Testis (tissue), 2 donors: ENCODE measurements at regions not wholly inside any gene's neighbourhood (a gene's known extent, or its start where the extent isn't known, plus 50 kb on each side); places are given as distances from the start of the nearest gene placed in this dataset.

Experiments
- DNase-seq: peaks from one replicate; pipeline ENCODE4 v3.0.0-alpha.2; 2019
- H3K27ac ChIP-seq, 2 donors: fragments of 200-600 bp; sonication (generic); one replicate each; pipeline ENCODE4 v1.5.1; 2019
- H3K27me3 ChIP-seq: fragments of 200-600 bp; sonication (generic); one replicate; pipeline ENCODE4 v1.5.1; 2019
- H3K36me3 ChIP-seq: fragments of 200-600 bp; sonication (generic); one replicate; pipeline ENCODE4 v1.5.1; 2017; ENCODE audit warnings: low read depth; ENCODE audit errors: missing control alignments
- H3K4me1 ChIP-seq: fragments of 200-600 bp; sonication (generic); one replicate; pipeline ENCODE4 v1.5.1; 2019
- H3K4me3 ChIP-seq, 2 donors: fragments of 200-600 bp; sonication (generic); one replicate each; pipeline ENCODE4 v1.5.1; 2017 to 2019
- H3K9me3 ChIP-seq: fragments of 200-600 bp; sonication (generic); one replicate; pipeline ENCODE4 v1.5.1; 2017
- CTCF ChIP-seq, 3 experiments: fragments of 450-650 bp in 2 of 3; fragments of 200-600 bp in 1 of 3; sonication (generic) in 1 of 3; IDR thresholded peaks; one replicate each; pipeline ENCODE4 v1.5.1; 2016 to 2019; ENCODE audit warnings: antibody characterized with exemption in 3 of 3, mild to moderate bottlenecking in 2 of 3, moderate library complexity in 1 of 3
- POLR2A ChIP-seq: fragments of 450-650 bp; IDR thresholded peaks from one replicate; pipeline ENCODE4 v1.6.1; 2017; ENCODE audit warnings: antibody characterized with exemption, mild to moderate bottlenecking, moderate library complexity
- WGBS, 2 donors: methylation state at CpG; one replicate each; pipeline ENCODE4 v1.1.5; 2018; 5-methylcytosine and 5-hydroxymethylcytosine counted together
- intact Hi-C: fragments of 100-400 bp; cut with DNase I; formaldehyde crosslinking; loops from one replicate; pipeline ENCODE4 v1.15.1; 2023; ENCODE audit warnings: low total_unique reads

GRCh38 chr11:23990346-23991164 lies 506.3 kb upstream of the LUZP2 start:
- 80 to 94% methylated on average over 2 of the region's 2 CpGs for WGBS, 2 donors
- no peak overlapping the region for H3K27ac ChIP-seq
- H3K36me3 ChIP-seq, result no peaks in the 10 kb centered on the region
- no peak overlapping the region for H3K4me3 ChIP-seq
- no peak for DNase-seq
- no peaks in the 10 kb centered on the region for H3K4me1 ChIP-seq
- no peaks in the 10 kb centered on the region for H3K27me3 ChIP-seq
- TF ChIP-seq CTCF (IDR thresholded peaks at IDR 0.05) (no peak), POLR2A (no peak)
- H3K9me3 ChIP-seq, result no peaks in the 10 kb centered on the region
- intact Hi-C loops, result no loop called here

DNA sequence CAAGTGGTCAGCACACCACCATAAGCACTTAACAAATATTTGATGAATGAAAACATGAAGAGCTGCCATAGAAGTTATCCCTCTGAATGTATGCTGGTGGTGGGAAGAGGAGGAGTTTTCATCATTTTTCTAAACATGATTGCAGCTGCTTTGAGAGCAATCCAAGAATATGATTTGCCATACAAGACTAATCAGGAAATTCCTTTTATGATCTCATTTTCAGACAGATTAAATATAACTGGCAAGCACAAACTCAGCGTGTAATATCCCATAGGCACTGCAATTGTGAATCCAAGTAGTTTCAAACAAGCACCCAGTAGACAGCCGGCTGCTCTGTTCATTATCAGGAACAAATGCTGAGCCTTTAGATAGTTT lies 505.7 kb upstream of the LUZP2 start:
- intact Hi-C loops, result no loop called here
- Histone ChIP-seq H3K27me3 (no peaks in the 10 kb centered on the region), H3K36me3 (no peaks in the 10 kb centered on the region), H3K27ac (no peak overlapping the region), H3K9me3 (no peaks in the 10 kb centered on the region), H3K4me1 (no peaks in the 10 kb centered on the region), H3K4me3 (no peak overlapping the region)
- no peak for DNase-seq
- TF ChIP-seq POLR2A, result no peak
- TF ChIP-seq CTCF (IDR thresholded peaks at IDR 0.05), result no peak
- 60% methylated on average over 2 of the region's 2 CpGs for WGBS, 2 donors

GRCh38 chr11:23995891-23996290 lies 501.0 kb upstream of the LUZP2 start:
- Histone ChIP-seq H3K27me3 (no peaks in the 10 kb centered on the region), H3K4me3 (no peak overlapping the region), H3K9me3 (no peaks in the 10 kb centered on the region), H3K4me1 (no peaks in the 10 kb centered on the region), H3K36me3 (no peaks in the 10 kb centered on the region), H3K27ac (no peak overlapping the region)
- DNase-seq, result no peak
- TF ChIP-seq POLR2A (no peak), CTCF (IDR thresholded peaks at IDR 0.05) (no peak)
- intact Hi-C loops, result no loop called here

DNA sequence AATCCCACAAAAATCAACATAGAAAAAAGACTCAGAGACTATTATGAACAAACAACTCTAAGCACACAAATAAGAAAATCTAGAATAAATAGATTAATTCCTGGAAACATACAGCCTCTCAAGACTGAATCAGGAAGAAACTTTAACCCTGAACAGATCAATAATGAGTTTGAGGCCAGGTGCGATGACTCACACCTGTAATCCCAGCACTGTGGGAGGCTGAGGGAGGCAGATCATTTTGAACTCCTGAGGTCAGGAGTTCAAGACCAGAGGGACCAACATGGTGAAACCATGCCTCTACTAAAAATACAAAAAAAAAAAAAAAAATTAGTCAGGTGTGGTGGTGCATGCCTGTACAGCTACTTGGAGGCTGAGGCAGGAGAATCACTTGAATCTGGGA lies 499.5 kb upstream of the LUZP2 start:
- WGBS, 2 donors, result 94 to 100% methylated on average over 1 of the region's 1 CpG
- no peak for TF ChIP-seq POLR2A
- TF ChIP-seq CTCF (IDR thresholded peaks at IDR 0.05), result no peak
- Histone ChIP-seq H3K4me1 (no peaks in the 10 kb centered on the region), H3K27me3 (no peaks in the 10 kb centered on the region), H3K9me3 (no peaks in the 10 kb centered on the region), H3K36me3 (no peaks in the 10 kb centered on the region), H3K27ac (no peak overlapping the region), H3K4me3 (no peak overlapping the region)
- no peak for DNase-seq
- intact Hi-C loops, result no loop called here

DNA sequence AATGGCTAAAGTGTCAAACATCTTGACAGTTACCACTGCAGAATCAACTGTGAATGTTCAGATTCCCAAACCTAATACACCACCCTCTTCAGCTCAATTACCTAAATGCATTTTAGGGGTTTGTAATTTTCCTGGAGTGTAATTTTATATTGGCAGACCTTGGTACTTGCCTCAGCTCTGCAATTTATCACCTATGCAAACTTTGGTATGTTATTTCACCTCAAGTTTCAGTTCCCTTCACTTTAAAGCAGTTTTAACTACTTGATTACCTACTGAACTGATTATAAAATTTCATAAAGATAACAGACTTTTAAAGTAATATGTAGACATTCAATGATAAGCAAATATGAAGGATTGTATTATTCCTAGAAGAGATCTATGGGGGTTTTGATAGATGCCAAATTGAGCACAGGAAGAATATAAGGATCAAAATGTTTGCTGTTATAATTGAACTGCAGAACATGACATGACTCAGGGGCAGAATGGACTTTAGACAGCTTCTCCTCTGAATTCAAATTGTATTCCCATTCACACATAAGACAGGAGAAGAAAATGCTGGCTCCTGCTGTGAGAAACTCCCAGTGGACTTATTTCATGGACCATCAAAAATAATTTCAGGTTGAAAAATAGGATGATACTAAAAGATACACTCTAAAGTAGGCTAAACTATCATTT lies 491.5 kb upstream of the LUZP2 start:
- Histone ChIP-seq H3K4me1 (no peaks in the 10 kb centered on the region), H3K27ac (no peak overlapping the region), H3K4me3 (no peak overlapping the region), H3K9me3 (no peaks in the 10 kb centered on the region), H3K36me3 (no peaks in the 10 kb centered on the region), H3K27me3 (no peaks in the 10 kb centered on the region)
- intact Hi-C loops, result no loop called here
- no peak for DNase-seq
- TF ChIP-seq CTCF (IDR thresholded peaks at IDR 0.05), result no peak
- TF ChIP-seq POLR2A, result no peak
